Daoy (cell line): ENCODE measurements at regions not wholly inside any gene's neighbourhood (a gene's known extent, or its start where the extent isn't known, plus 50 kb on each side); places are given as distances from the start of the nearest gene placed in this dataset.

ENCODE experiments used
- DNase-seq: peaks from one replicate; pipeline ENCODE4 v3.0.0-alpha.2; 2015; ENCODE audit warnings: low read depth

GRCh38 chr10:44435196-44435595 is 50.3 kb upstream of the CXCL12 start:
- no peak for DNase-seq

DNA sequence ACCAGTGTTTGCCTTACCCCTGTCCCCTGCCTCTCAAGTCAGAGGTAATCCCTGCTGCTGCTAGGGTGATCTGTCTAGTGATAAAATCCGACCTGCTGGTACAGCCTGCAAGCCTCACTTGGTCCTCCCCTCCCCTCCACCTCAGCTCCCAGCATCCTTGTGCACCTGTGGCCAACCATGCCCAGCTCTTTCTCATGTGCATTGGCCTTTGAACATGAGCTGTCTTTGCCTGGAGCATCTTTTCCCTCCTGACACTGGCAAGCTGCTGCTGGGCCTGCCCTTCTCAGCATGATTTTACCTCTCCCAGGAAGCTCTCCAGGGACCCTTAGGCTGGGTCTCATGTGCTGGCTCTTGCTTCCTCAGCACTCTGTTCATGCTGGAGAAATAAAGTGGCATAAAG is 51.3 kb upstream of the CXCL12 start:
- DNase-seq = no peak

GRCh38 chr10:44437840-44438511 is 53.1 kb upstream of the CXCL12 start:
- DNase-seq = no peak

DNA sequence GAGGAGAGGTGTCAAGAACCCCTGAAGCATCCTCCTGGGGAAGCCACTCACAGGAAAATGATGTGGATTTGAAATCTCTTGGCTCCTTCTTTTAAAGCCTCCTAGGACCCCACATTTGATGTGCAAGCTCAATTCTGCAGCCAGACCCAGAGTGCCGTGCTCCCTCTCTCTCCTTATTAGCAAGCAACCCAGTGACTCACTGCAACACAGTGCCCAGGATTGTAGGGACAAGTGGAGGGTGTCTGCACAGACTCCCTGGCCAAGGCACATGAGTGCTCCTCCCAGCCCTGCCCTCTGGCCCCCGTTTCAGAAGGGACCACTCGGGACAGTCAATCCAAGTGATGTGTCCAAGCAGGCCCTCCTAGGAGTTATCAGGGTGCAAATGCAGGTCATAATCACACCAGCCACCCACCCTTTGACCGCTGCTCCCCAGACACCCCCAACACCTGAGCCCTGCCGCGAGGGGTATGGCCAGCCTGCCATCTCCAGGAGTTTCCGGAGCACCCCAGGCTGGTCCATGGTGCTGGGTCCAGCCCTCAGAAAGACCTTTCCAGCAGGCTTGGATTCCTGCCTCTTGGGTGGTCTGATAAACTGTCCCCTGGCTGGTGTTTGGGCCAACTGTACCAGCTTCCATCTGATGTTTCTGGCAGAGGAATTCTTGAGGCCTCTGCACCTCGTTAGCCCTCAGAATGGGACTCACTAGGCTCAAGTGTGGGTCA is 54.5 kb upstream of the CXCL12 start:
- DNase-seq = no peak

DNA sequence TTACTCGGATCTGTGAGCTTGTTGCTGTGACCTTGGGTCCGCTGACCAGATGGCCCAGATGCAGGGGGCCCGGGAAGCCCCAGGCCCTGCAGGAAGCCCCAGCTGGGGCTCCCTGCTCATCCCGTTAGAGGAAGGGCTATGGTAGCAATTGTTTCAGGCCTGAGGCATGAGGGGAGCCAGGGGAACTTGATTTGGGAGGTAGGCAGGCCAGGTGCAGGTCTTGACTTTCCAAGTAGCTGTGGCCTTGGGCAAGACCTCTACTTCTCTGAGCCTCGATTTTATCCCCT is 55.0 kb upstream of the CXCL12 start:
- no peak for DNase-seq

DNA sequence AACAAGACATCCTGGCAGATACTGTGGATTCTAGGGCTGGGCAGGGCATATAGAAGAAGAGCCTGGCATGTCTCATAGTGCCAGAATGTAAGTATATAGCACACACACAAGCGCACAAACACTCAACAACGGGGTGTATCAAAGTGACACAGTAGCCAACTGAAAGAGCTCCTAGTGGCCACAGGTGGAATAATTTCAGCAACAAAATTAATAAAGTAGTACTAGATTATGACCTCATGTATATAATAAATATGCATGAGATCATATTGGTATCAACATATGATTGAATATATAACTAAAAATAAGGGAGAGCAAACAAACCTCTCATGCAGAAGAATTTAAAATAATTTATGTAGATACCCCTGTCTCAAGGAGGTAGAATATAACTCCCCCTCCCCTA is 72.4 kb upstream of the CXCL12 start:
- no peak for DNase-seq

DNA sequence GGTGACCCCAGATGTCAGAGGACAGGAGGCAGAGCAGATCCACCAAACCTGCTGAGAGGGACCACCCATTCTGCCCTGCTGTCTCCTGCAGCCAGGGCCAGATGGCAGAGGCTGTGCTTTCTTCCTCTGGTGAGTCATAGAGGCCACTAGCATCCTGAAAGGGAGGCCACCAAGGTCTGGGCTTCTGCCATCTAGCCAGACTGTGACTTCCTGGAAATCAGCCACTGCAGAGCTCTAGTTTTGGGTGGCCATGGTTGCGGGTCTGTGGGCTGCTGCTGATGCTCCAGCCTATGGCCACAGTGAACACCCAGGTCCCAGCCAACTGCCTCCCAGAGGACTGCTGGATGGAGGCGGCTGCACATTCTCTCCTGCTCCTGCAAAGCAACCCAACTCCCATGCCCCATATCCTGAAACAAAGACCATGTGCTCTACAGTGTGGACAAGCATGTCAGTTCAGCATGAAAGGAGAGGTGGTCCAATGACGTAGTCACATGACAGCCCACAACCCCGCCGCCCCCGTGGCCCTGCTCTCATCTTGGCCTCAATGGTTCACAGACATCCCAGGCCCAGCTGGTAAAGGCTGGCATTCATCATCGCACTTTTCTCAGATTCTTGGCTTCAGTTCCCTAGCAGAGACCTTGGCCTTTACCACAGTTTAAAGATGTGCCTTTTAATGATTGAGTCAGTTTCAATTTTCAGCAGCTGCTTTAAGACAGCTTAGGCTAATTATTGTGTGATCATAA is 73.9 kb upstream of the CXCL12 start:
- no peak for DNase-seq

- no peak for DNase-seq
Observed at GRCh38 chr10:44459671-44460070, 74.8 kb upstream of the CXCL12 start.

GRCh38 chr10:44460416-44460815 is 75.5 kb upstream of the CXCL12 start:
- DNase-seq = no peak

DNA sequence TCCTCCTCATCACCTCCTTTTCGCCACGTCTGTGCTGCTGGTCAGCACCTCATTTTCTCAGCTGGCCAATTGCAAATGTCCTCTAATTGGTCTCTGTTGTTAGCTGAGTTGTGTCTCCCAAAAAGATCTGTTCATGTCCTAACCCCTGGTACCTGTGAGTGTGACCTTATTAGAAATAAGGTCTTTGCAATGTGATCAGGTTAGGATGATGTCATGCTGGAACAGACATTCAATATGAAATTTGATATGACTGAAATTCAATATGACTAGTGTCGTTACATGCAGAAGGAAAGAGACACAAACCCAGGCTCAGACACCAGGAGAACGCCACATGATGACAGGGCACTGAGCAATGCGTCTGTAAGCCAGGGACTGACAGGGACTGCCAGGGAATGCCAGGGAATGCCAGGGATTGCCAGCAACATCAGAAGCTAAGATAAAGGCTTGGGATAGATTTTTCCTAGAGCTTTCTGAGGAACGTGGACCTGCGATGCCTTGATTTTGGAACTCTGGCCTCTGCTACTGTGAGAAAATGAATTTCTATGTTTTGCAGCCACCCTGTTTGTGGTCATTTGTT is 77.5 kb upstream of the CXCL12 start:
- DNase-seq = no peak

- DNase-seq = no peak
Observed at GRCh38 chr10:44463511-44464121, 78.7 kb upstream of the CXCL12 start.

DNA sequence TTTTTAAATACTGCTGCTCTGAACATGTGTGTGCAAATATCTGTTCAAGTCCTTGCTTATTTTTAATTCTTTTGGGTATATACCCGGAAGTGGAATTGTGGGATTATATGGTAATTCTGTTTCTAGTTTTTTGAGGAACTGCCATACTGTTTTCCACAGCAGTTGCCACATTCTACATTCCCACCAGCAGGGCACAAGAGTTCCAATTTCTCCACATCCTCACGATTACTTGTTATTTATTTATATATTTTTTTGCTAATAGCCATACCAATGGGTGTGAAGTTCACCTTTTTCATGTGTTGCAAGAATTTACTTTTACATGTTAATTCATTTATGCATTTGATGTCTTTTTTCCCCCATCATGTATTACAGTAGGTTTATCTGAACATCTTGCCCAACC is 79.6 kb upstream of the CXCL12 start:
- DNase-seq = no peak

GRCh38 chr10:44465401-44466115 is 80.7 kb upstream of the CXCL12 start:
- DNase-seq = no peak

- DNase-seq = no peak
Observed at GRCh38 chr10:44466236-44466635, 81.3 kb upstream of the CXCL12 start.

GRCh38 chr10:44467090-44467489 is 82.2 kb upstream of the CXCL12 start:
- no peak for DNase-seq

DNA sequence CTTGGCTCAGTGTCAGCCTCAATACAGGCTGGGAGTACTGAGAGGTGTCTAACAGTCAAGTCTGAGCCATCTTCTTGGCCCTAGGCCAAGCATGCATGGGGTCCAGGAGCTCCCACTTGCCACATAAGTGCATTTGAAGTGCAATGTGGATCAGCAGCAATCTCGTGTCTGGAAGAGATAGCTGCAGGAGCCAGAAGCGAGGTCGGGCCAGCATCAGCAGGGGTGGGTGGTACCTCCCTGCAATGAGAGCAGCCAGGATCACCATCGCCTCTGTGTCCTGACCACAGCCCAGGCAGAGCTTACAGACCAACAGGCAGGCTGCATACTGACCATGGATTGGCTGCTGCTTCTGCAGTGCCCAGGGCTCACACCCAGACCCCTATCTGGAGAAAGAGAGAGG is 83.0 kb upstream of the CXCL12 start:
- no peak for DNase-seq

- no peak for DNase-seq
Observed at GRCh38 chr10:44468525-44468924, 83.6 kb upstream of the CXCL12 start.

DNA sequence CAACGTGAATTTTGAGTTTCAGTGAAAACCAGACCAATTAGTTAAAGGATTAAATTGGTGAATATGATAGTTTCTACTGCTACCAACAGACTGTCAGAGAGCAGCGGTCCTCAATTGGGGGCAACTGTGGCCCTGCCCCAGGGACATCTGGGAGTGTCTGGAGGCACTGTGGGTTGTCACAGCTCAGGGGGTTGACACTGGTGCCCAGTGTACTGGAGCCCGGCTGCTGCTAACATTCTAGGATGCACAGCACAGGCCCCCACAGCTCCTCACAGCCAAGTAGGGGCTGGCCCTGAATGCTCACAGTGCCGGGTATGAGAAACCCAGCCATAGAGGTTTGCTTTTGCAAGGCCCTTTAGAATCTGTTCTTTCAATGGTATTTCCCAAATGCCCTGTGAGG is 84.1 kb upstream of the CXCL12 start:
- DNase-seq = no peak

DNA sequence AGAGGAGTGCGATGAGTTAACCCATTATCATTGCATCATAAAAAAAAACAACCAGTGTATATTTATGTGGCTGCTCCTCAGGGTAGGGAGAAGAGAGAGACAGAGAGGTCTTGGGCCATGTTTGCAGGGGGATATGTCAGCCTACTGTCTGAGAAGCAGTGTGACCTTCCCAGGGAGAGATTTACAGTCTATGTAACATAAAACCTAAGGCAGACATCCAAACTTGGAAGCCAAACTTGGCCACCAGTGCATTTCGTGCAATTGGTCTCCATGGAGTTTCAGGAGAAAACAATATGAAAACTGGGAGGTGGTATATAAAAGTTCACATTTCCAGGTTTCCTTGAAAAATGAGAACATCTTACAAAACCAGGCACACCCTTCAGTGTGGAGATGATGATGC is 85.9 kb upstream of the CXCL12 start:
- no peak for DNase-seq

DNA sequence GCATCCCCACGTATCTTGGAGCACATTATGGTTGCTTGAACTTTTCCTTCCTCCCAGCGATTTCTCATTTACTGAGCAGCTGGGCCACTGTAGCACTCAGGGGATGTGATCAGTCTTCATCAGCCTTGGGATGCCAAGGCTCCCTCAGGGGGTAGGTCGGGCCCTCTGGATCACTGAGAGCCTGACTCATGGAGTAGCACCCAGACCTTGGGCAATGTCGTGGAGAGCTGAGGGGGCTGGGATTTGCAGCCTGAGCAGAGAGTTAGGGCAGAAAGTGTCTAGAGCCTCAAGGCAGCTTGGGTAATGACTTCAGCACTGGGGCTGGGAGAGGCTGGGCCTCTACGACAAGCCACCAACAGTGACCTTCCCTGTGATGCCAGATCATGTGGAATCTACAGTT is 86.5 kb upstream of the CXCL12 start:
- DNase-seq = no peak

DNA sequence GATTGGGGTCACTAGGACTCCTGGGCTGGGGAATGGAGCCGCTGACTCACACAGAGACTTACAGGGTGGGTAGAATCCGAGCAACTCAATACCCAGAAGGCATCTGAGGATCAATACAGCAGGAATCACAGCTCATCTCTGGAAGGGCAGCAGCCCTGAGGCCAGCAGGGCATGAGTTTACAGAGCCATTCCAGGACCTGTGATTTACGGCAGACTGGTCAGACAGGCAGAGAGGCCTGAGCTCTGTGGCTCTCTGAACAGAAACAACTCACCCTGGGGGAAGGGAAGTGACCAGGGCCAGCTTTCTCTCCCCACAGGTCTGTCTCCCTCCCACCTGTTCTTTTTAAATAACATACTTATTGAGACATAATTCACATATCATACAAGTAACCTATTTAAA is 88.2 kb upstream of the CXCL12 start:
- DNase-seq = no peak
